ENCODE measurements at regions not wholly inside any gene's neighbourhood (a gene's known extent, or its start where the extent isn't known, plus 50 kb on each side); places are given as distances from the start of the nearest gene placed in this dataset.

GRCh38 chr10:60607372-60607771 is 170.9 kb upstream of the CDK1 start:
- H3K36me3 Mint-ChIP-seq (ENCODE audit: low read depth), result no peaks in the 10 kb centered on the region
- ATAC-seq, result no peak

DNA sequence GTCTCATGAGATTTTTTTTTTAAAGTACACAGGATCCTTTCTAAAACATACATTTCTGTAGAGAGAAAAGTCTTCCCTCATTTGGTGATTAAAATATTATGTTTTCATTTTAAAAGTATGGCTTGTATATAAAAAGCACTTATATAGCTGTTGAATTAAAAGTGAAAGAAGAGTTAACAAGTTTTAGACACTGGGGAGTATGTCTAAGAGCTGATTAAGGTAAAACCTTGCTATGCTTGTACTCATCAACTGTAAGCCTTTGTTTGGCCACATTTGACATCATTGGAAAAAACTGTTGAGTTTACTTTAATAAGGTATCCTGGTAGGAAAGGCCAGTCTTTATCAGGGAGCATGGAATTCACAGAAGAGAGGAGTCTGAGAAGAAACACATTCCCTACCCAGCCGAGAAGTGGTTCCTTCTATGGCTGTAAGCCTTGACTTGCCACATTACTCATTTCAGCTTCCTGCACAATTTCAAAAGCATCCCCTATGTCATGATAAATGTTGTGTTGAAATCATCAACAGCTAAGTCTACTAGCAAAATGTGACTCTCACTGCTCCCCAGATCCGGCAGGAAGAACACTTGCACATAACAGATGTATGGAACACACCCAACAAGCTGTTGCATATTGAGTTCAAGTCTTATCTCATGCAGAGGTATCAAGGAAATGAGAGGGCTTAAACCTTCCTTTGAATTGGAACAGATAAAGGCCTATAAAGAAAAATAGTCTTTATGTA is 171.8 kb upstream of the CDK1 start:
- ChIA-PET CTCF (interaction anchor here (0.7 to 2.0 kb wide), 2 partner anchors 9 to 40 kb away, joined by 3 to 6 read pairs; no protein-coding TSS in a partner anchor), POLR2A (no interaction called here)
- TF ChIP-seq, protein P1, sequence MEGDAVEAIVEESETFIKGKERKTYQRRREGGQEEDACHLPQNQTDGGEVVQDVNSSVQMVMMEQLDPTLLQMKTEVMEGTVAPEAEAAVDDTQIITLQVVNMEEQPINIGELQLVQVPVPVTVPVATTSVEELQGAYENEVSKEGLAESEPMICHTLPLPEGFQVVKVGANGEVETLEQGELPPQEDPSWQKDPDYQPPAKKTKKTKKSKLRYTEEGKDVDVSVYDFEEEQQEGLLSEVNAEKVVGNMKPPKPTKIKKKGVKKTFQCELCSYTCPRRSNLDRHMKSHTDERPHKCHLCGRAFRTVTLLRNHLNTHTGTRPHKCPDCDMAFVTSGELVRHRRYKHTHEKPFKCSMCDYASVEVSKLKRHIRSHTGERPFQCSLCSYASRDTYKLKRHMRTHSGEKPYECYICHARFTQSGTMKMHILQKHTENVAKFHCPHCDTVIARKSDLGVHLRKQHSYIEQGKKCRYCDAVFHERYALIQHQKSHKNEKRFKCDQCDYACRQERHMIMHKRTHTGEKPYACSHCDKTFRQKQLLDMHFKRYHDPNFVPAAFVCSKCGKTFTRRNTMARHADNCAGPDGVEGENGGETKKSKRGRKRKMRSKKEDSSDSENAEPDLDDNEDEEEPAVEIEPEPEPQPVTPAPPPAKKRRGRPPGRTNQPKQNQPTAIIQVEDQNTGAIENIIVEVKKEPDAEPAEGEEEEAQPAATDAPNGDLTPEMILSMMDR (IDR thresholded peaks at IDR 0.05), result no peak
- Mint-ChIP-seq H3K36me3 (ENCODE audit: low read depth) (no peaks in the 10 kb centered on the region), H3K4me3 (no peak overlapping the region), H3K27ac (no peak overlapping the region), H3K4me1 (ENCODE audit: low read depth) (peaks cover 12% of the 10 kb centered on the region), H3K27me3 (no peaks in the 10 kb centered on the region), H3K9me3 (no peaks in the 10 kb centered on the region)
- intact Hi-C loops (cut with micrococcal nuclease), result no loop called here
- DNase-seq (no peak), ATAC-seq (no peak)

More at GRCh38 chr10:60607372-60607771, 170.9 kb upstream of the CDK1 start:
- intact Hi-C loops (cut with micrococcal nuclease), result no loop called here
- Mint-ChIP-seq H3K9me3 (no peaks in the 10 kb centered on the region), H3K27me3 (no peaks in the 10 kb centered on the region), H3K27ac (no peak overlapping the region), H3K4me1 (ENCODE audit: low read depth) (peaks cover 18% of the 10 kb centered on the region), H3K4me3 (no peak overlapping the region)
- CTCF ChIA-PET, result interaction anchor here (0.7 to 2.0 kb wide), 3 partner anchors 10 to 224 kb away, joined by 3 to 6 read pairs (median 3); no protein-coding TSS in a partner anchor
- TF ChIP-seq, protein P1 (IDR thresholded peaks at IDR 0.05), result no peak
- DNase-seq, result no peak
- POLR2A ChIA-PET, result no interaction called here

GRCh38 chr10:60605476-60605875 is 172.8 kb upstream of the CDK1 start:
- H3K4me1 Mint-ChIP-seq (ENCODE audit: low read depth), result peaks cover 4% of the 10 kb centered on the region
- H3K27ac Mint-ChIP-seq, result no peak overlapping the region
- H3K4me3 Mint-ChIP-seq, result no peak overlapping the region
- CTCF ChIA-PET, result interaction anchor here (0.7 to 0.8 kb wide), 2 partner anchors 41 to 59 kb away, joined by 3 read pairs; no protein-coding TSS in a partner anchor
- ATAC-seq (no peak), DNase-seq (no peak)
- no peaks in the 10 kb centered on the region for H3K9me3 Mint-ChIP-seq
- POLR2A ChIA-PET, result no interaction called here
- TF ChIP-seq, protein P1 (IDR thresholded peaks at IDR 0.05), result no peak
- H3K27me3 Mint-ChIP-seq, result no peaks in the 10 kb centered on the region
- no peaks in the 10 kb centered on the region for H3K36me3 Mint-ChIP-seq (ENCODE audit: low read depth)
- intact Hi-C loops (cut with micrococcal nuclease), result no loop called here

DNA sequence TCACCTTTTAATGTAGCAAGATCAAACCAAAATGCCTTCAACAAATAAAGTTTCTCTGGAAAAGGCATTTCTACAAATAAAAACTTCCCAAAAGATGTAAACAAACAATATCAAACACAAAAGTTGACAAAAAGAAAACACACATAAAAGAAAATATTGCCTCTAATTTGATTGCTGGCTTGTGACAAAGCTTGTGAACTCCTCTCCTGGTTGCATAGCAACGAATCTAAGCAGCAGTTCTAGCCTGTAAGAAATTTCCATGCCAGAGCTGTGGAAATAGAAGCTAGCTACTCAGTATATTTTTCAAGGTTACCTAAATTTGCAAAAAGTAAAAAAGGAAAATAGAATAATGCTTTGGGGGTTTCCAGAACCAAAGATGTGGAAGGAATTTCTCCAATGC is 173.9 kb upstream of the CDK1 start:
- peaks cover 4% of the 10 kb centered on the region for H3K4me1 Mint-ChIP-seq (ENCODE audit: low read depth)
- no peaks in the 10 kb centered on the region for H3K9me3 Mint-ChIP-seq
- intact Hi-C loops (cut with micrococcal nuclease), result no loop called here
- H3K36me3 Mint-ChIP-seq (ENCODE audit: low read depth), result no peaks in the 10 kb centered on the region
- POLR2A ChIA-PET, result interaction anchor here (0.8 to 1.0 kb wide), 2 partner anchors 31 to 52 kb away, joined by 3 read pairs; no protein-coding TSS in a partner anchor
- no peak overlapping the region for H3K4me3 Mint-ChIP-seq
- TF ChIP-seq, protein P1 (IDR thresholded peaks at IDR 0.05), result no peak
- H3K27me3 Mint-ChIP-seq, result no peaks in the 10 kb centered on the region
- CTCF ChIA-PET, result no interaction called here
- no peak overlapping the region for H3K27ac Mint-ChIP-seq
- DNase-seq (no peak), ATAC-seq (no peak)

DNA sequence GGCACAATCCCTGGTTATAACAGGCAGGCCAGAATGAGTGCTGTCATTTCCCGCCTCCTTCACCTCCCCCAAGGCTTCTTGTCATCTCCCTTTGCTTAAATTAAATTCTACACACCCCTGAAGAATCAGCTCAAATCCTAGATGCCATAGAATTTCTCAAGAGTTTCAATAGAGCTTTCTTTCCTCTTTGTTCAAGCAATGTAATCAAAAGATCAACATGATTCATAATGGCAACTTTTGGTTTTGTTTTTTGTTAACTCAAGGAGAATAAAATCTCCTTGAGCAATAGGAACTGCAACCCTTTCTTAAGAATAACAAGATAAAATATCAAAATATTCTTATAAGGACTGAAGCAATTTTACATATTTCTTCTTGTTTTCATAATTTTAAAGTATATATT is 180.8 kb upstream of the CDK1 start:
- intact Hi-C loops (cut with micrococcal nuclease), result no loop called here
- H3K36me3 Mint-ChIP-seq (ENCODE audit: low read depth), result no peaks in the 10 kb centered on the region

More for the DNA sequence above, 180.8 kb upstream of the CDK1 start:
- CTCF ChIA-PET, result interaction anchor here (0.9 to 1.6 kb wide), 3 partner anchors 9 to 28 kb away, joined by 3 read pairs; no protein-coding TSS in a partner anchor
- TF ChIP-seq, protein P1 (IDR thresholded peaks at IDR 0.05), result no peak
- H3K9me3 Mint-ChIP-seq, result no peaks in the 10 kb centered on the region
- no peak for DNase-seq
- H3K4me1 Mint-ChIP-seq (ENCODE audit: low read depth), result peaks cover 9% of the 10 kb centered on the region
- POLR2A ChIA-PET, result no interaction called here
- H3K4me3 Mint-ChIP-seq, result no peak overlapping the region
- H3K27me3 Mint-ChIP-seq, result no peaks in the 10 kb centered on the region
- ATAC-seq, result no peak
- no peak overlapping the region for H3K27ac Mint-ChIP-seq
